HG03103 (cell line): ENCODE measurements at regions not wholly inside any gene's neighbourhood (a gene's known extent, or its start where the extent isn't known, plus 50 kb on each side); places are given as distances from the start of the nearest gene placed in this dataset.
"Not testable (repeated sequence)": the region's sequence is repeated elsewhere in the genome, so short reads cannot be mapped to it uniquely, and the experiment has no call there.

Experiments
- ATAC-seq: cut with Tn5 transposase; IDR thresholded peaks from one replicate; pipeline ENCODE4 v1.9.1; 2021; ENCODE audit warnings: low read depth; ENCODE audit not compliant: unreplicated experiment

DNA sequence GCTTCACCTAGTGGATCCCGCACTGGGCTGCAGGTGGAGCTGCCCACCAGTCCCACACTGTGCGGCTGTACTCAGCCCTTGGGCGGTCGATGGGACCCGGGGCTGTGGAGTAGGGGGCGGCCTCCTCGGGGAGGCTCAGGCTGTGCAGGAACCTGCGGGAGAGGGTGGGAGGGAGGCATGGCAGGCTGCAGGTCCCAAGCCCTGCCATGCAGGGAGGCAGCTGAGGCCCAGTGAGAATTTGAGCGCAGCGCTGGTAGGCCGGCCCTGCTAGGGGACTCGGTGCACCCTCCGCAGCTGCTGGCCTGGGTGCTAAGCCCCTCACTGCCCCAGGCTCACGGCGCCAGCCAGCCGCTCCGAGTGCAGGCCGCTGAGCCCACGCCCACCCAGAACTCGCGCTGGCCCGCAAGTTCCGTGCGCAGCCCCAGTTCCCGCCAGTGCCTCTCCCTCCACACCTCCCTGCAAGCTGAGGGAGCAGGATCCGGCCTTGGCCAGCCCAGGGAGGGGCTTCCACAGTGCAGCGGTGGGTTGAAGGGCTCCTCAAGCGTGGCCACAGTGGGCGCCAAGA, 1407.6 kb downstream of the EPHA7 start:
- no peak for ATAC-seq

DNA sequence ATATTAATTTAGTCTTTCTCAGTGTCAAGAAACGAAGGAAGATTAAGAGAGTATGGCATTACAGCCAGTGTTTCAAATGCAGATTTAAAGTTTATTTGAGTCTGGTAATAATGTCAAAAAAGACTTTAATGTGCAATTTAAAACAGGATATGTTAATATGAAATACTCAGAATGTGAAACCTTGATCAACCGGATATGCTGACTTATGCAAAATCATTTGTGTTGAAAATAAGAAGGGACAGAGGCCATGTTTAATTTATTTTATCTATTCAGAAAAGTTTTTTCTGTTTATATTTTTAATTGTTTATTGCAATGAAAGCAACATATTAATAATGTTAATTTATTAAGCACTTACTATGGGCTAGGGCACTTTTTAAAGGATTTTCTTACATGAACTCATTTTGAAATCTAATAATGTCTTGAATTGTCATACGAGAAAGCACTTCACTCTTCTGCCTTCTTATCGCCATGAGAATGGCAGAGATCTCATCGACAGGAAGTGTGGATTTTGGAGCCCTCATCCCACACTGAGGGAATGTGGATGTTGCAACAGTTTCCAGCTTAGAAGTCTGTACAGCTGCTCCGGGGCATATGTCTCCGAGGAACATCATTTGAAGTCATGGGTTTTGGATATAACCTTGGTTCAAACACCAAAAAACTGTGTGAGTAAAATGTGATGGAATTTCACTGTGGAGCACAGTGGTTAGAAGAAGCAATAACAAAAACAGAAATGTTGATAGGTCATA, 1410.4 kb downstream of the EPHA7 start:
- no peak for ATAC-seq

GRCh38 chr6:92000112-92000511, 1413.2 kb upstream of the MAP3K7 start:
- ATAC-seq, result no peak

GRCh38 chr6:91994787-91995186, 1407.9 kb upstream of the MAP3K7 start:
- no peak for ATAC-seq

GRCh38 chr6:91982559-91982958, 1395.7 kb upstream of the MAP3K7 start:
- ATAC-seq, result no peak

- ATAC-seq, result no peak
Observed at GRCh38 chr6:91976797-91977196, 1389.9 kb upstream of the MAP3K7 start.

DNA sequence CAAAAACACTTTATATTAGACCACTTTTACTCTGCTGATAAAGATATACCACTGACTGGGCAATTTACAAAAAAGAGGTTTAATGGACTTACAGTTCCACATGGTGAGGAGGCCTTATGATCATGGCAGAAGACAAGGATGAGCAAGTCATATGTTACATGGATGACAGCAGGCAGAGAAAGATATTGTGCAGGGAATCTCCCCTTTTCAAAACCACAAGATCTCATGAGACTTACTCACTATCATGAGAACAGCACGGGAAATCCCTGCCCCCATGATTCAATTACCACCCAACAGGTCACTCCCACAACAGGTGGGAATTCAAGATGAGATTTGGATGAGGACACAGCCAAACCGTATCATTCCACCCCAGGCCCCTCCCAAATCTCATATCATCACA, 1383.8 kb upstream of the MAP3K7 start:
- ATAC-seq, result no peak

- no peak for ATAC-seq
Observed at GRCh38 chr6:91965872-91966271, 1379.0 kb upstream of the MAP3K7 start.

DNA sequence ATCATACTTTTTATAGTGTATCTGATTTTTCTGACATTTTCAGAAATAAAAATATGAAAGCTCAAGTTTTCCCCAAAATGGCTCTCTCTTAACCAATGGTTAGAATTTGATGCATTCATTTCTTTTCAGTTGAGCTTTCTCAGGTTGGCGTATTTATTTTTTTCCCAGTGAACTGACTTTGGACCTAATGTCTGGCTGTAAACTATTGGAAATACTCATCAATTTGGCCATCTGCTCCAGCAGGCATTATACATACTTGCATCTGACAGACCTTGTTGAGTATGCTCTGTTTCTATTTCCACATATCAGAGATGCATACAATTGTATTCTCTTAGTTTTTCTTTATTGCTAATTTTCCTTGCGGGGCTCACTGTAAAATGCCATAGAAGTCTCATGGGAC, 1374.8 kb upstream of the MAP3K7 start:
- ATAC-seq, result no peak

DNA sequence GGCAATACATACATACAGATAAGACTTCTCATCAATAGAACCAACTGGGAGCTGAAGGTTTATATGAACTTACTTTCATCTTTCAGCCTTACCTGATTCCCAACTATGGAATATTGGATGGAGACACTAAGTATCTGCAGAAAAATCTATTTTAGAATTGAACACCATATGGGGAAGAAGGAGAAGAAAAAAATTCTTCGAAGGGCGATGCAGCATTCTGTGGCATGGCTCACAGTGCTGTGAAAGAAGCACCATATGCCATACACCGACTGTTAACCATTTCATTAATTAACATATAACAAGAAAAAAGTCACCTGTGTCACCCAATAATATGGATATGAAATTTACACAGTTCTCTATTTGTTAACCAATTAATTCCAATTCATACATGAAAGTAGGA, 1374.4 kb upstream of the MAP3K7 start:
- ATAC-seq, result no peak

DNA sequence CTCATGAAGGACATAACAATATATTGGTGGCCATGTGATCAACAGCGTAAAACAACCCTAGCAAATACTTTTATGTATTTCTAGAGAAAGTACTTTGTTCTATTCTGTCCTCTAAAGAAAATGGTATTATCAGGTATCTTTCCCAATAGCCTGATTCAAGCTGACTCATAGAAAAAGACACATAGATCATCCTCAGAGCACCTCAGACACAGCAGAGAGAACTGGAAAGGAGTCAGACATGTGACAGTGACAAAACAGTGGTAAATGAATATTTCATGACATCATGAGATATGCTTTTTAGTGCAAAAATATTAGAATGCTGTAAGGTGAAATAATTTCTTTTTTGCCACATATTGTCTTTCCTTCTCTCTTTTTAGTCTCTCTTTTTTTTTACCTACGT, 1355.0 kb upstream of the MAP3K7 start:
- no peak for ATAC-seq

GRCh38 chr6:91940801-91941200, 1353.9 kb upstream of the MAP3K7 start:
- no peak for ATAC-seq

- no peak for ATAC-seq
Observed at GRCh38 chr6:91926827-91927226, 1340.0 kb upstream of the MAP3K7 start.

- ATAC-seq, result no peak
Observed at GRCh38 chr6:91926361-91926760, 1339.5 kb upstream of the MAP3K7 start.

DNA sequence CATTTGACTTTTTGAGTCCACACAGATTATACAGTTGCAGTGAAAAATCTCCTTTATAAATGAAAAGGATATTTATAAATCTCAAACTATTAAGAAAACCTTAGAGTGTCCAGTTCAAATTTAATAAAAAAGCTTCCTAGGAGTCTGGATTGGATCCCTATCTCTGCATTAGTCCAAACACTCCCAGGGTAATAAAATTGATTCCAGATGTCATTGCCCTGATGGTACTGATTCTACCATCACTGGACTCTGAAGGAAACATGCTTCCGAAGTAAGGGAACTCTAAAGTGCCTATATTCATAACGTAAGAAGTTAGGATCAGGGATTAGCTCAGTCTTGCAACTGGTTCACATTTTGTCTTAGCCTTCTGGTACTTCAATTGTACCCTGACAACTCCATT, 1325.1 kb upstream of the MAP3K7 start:
- ATAC-seq, result no peak

DNA sequence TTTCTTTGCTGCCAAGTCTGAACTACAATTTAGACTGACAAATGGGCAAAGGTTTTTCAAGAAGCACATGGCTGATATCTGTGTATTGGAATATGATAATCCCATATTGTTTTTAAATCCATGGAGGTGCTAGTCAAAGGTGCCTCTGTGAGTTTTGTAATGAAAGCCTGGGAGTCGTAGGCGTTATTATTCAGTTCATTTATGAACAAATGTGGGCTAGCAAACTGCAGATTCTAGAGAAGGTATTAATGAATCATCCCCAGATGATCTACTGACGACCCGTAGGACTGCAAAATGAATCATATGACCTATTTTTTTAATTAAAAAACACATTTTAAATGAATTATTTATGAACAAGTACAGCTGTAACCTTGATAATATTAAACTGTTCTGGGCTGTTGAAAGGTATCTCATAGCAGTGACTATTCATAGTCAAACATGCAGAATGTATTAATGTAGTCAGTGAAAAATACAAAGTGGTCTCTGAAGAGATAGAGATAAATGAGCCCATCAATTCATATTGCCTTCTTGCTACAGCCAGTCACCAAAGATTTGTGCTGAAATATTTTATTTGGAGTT, 1317.8 kb upstream of the MAP3K7 start:
- ATAC-seq, result no peak

- ATAC-seq, result no peak
Observed at GRCh38 chr6:91895599-91896285, 1308.9 kb upstream of the MAP3K7 start.

- ATAC-seq, result no peak
Observed at GRCh38 chr6:91886183-91886795, 1299.4 kb upstream of the MAP3K7 start.

DNA sequence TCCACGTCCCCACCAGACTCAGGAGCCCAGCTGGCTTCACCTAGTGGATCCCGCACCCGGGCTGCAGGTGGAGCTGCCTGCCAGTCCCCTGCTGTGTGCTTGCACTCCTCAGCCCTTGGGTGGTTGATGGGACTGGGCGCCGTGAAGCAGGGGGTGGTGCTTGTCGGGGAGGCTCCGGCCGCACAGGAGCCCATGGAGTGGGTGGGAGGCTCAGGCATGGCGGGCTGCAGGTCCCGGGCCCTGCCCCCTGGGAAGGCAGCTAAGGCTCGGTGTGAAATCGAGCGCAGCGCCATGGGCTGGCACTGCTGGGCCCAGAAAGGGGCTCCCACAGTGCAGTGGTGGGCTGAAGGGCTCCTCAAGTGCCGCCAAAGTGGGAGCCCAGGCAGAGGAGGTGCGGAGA, 1294.9 kb upstream of the MAP3K7 start:
- not testable (repeated sequence) for ATAC-seq

GRCh38 chr6:91879386-91879995, 1292.6 kb upstream of the MAP3K7 start:
- no peak for ATAC-seq

GRCh38 chr6:91877994-91878393, 1291.1 kb upstream of the MAP3K7 start:
- no peak for ATAC-seq
